Natural killer cell treated with Interleukin-12 subunit alpha and Interleukin-12 subunit beta and Interleukin-15 and Interleukin-18, amount 100 ng/mL, for 72 hours (primary cell): ENCODE measurements at regions not wholly inside any gene's neighbourhood (a gene's known extent, or its start where the extent isn't known, plus 50 kb on each side); places are given as distances from the start of the nearest gene placed in this dataset.

Source experiments
- ATAC-seq, 2 donors: fragments of 150-1000 bp; cut with Tn5 transposase in 1 of 2; sonication (Bioruptor Pico), chemical (Tn5 transposase) in 1 of 2; 2 replicates each; pipeline ENCODE4 v1.10.0; 2021
- DNase-seq: peaks from one replicate; pipeline ENCODE4 v3.0.0; 2022; ENCODE audit warnings: low spot score
- H3K27ac Mint-ChIP-seq, 2 donors: 1 replicate in 1 of 2; 2 replicates in 1 of 2; pipeline ENCODE4 v1.8.0; 2022; ENCODE audit warnings: mixed read lengths in 2 of 2, mild to moderate bottlenecking in 1 of 2, moderate library complexity in 1 of 2
- H3K27me3 Mint-ChIP-seq, 2 donors: 1 replicate in 1 of 2; 2 replicates in 1 of 2; pipeline ENCODE4 v1.8.0; 2022; ENCODE audit warnings: mixed read lengths in 2 of 2
- H3K36me3 Mint-ChIP-seq: one replicate; pipeline ENCODE4 v1.8.0; 2022; ENCODE audit warnings: mixed read lengths
- H3K4me1 Mint-ChIP-seq, 2 donors: 1 replicate in 1 of 2; 2 replicates in 1 of 2; pipeline ENCODE4 v1.8.0; 2022; ENCODE audit warnings: low read depth in 2 of 2, mixed read lengths in 2 of 2, mild to moderate bottlenecking in 1 of 2
- H3K4me3 Mint-ChIP-seq: one replicate; pipeline ENCODE4 v1.8.0; 2022; ENCODE audit warnings: mixed read lengths
- H3K9me3 Mint-ChIP-seq: 2 replicates; pipeline ENCODE4 v1.8.0; 2022; ENCODE audit warnings: mixed read lengths

- H3K9me3 Mint-ChIP-seq, result peaks cover 10% of the 10 kb centered on the region
- no peaks in the 10 kb centered on the region for H3K4me1 Mint-ChIP-seq
- DNase-seq, result no peak
- H3K4me3 Mint-ChIP-seq, result no peak overlapping the region
- ATAC-seq, result no peak
- H3K36me3 Mint-ChIP-seq, result no peaks in the 10 kb centered on the region
- H3K27me3 Mint-ChIP-seq, result no peaks in the 10 kb centered on the region
- H3K27ac Mint-ChIP-seq, result no peak overlapping the region
Observed at GRCh38 chr18:37787452-37787851, 221.9 kb upstream of the CELF4 start.

GRCh38 chr18:37783771-37784170 lies 218.2 kb upstream of the CELF4 start:
- no peak for DNase-seq
- Mint-ChIP-seq H3K9me3 (peaks cover 4% of the 10 kb centered on the region), H3K4me3 (no peak overlapping the region), H3K27ac (no peak overlapping the region), H3K27me3 (no peaks in the 10 kb centered on the region), H3K4me1 (no peaks in the 10 kb centered on the region), H3K36me3 (no peaks in the 10 kb centered on the region)
- ATAC-seq, result no peak

- Mint-ChIP-seq H3K27me3 (no peaks in the 10 kb centered on the region), H3K9me3 (peaks cover 3% of the 10 kb centered on the region), H3K4me1 (no peaks in the 10 kb centered on the region), H3K27ac (no peak overlapping the region), H3K4me3 (no peak overlapping the region), H3K36me3 (no peaks in the 10 kb centered on the region)
- ATAC-seq (no peak), DNase-seq (no peak)
Observed at GRCh38 chr18:37779220-37779619, 213.6 kb upstream of the CELF4 start.

GRCh38 chr18:37778417-37779165 lies 213.0 kb upstream of the CELF4 start:
- Mint-ChIP-seq H3K4me3 (no peak overlapping the region), H3K27ac (no peak overlapping the region), H3K9me3 (peaks cover 3% of the 10 kb centered on the region), H3K27me3 (no peaks in the 10 kb centered on the region), H3K4me1 (no peaks in the 10 kb centered on the region), H3K36me3 (no peaks in the 10 kb centered on the region)
- DNase-seq, result no peak
- no peak for ATAC-seq

GRCh38 chr18:37769826-37770225 lies 204.2 kb upstream of the CELF4 start:
- Mint-ChIP-seq H3K4me1 (no peaks in the 10 kb centered on the region), H3K9me3 (peaks cover 19% of the 10 kb centered on the region), H3K27me3 (no peaks in the 10 kb centered on the region), H3K36me3 (no peaks in the 10 kb centered on the region), H3K4me3 (no peak overlapping the region), H3K27ac (no peak overlapping the region)
- ATAC-seq (no peak), DNase-seq (no peak)

- no peaks in the 10 kb centered on the region for H3K36me3 Mint-ChIP-seq
- H3K27ac Mint-ChIP-seq, result no peak overlapping the region
- H3K9me3 Mint-ChIP-seq, result peaks cover 15% of the 10 kb centered on the region
- H3K4me1 Mint-ChIP-seq, result no peaks in the 10 kb centered on the region
- no peak for DNase-seq
- H3K4me3 Mint-ChIP-seq, result no peak overlapping the region
- no peak for ATAC-seq
- no peaks in the 10 kb centered on the region for H3K27me3 Mint-ChIP-seq
Observed at GRCh38 chr18:37764541-37765288, 199.1 kb upstream of the CELF4 start.

- no peak for ATAC-seq
- H3K4me1 Mint-ChIP-seq, result no peaks in the 10 kb centered on the region
- DNase-seq, result no peak
Observed at GRCh38 chr18:37762076-37762621, 196.6 kb upstream of the CELF4 start.

GRCh38 chr18:37754141-37754540 lies 188.5 kb upstream of the CELF4 start:
- no peak for DNase-seq
- H3K4me1 Mint-ChIP-seq, result no peaks in the 10 kb centered on the region

More at GRCh38 chr18:37762076-37762621, 196.6 kb upstream of the CELF4 start:
- no peak overlapping the region for H3K4me3 Mint-ChIP-seq
- no peaks in the 10 kb centered on the region for H3K27me3 Mint-ChIP-seq
- H3K27ac Mint-ChIP-seq, result no peak overlapping the region
- no peaks in the 10 kb centered on the region for H3K36me3 Mint-ChIP-seq
- peaks cover 13% of the 10 kb centered on the region for H3K9me3 Mint-ChIP-seq

GRCh38 chr18:37742436-37742835 lies 176.8 kb upstream of the CELF4 start:
- ATAC-seq, result no peak
- no peaks in the 10 kb centered on the region for H3K4me1 Mint-ChIP-seq
- no peaks in the 10 kb centered on the region for H3K36me3 Mint-ChIP-seq
- H3K27me3 Mint-ChIP-seq, result peaks cover 0 to 5% of the 10 kb centered on the region in 2 donors
- no peak overlapping the region for H3K4me3 Mint-ChIP-seq
- no peak overlapping the region for H3K27ac Mint-ChIP-seq
- no peak for DNase-seq
- H3K9me3 Mint-ChIP-seq, result peaks cover 1% of the 10 kb centered on the region

More at GRCh38 chr18:37754141-37754540, 188.5 kb upstream of the CELF4 start:
- no peak for ATAC-seq
- no peak overlapping the region for H3K27ac Mint-ChIP-seq
- no peak overlapping the region for H3K4me3 Mint-ChIP-seq
- H3K27me3 Mint-ChIP-seq, result no peaks in the 10 kb centered on the region
- no peaks in the 10 kb centered on the region for H3K36me3 Mint-ChIP-seq
- H3K9me3 Mint-ChIP-seq, result peaks cover 23% of the 10 kb centered on the region

GRCh38 chr18:37741032-37741623 lies 175.5 kb upstream of the CELF4 start:
- DNase-seq, result no peak
- Mint-ChIP-seq H3K36me3 (no peaks in the 10 kb centered on the region), H3K4me3 (no peak overlapping the region), H3K9me3 (peaks cover 8% of the 10 kb centered on the region), H3K27ac (no peak overlapping the region), H3K4me1 (no peaks in the 10 kb centered on the region), H3K27me3 (peaks cover 0 to 5% of the 10 kb centered on the region in 2 donors)
- no peak for ATAC-seq

- Mint-ChIP-seq H3K36me3 (peaks cover 5% of the 10 kb centered on the region), H3K27ac (no peak overlapping the region), H3K4me3 (no peak overlapping the region), H3K4me1 (no peaks in the 10 kb centered on the region), H3K27me3 (no peaks in the 10 kb centered on the region), H3K9me3 (peaks cover 12% of the 10 kb centered on the region)
- DNase-seq, result no peak
- no peak for ATAC-seq
Observed at GRCh38 chr18:37734406-37734805, 168.8 kb upstream of the CELF4 start.

- Mint-ChIP-seq H3K4me1 (no peaks in the 10 kb centered on the region), H3K9me3 (peaks cover 6% of the 10 kb centered on the region), H3K27me3 (no peaks in the 10 kb centered on the region), H3K27ac (no peak overlapping the region), H3K36me3 (peaks cover 5% of the 10 kb centered on the region), H3K4me3 (no peak overlapping the region)
- ATAC-seq (no peak), DNase-seq (no peak)
Observed at GRCh38 chr18:37729716-37730115, 164.1 kb upstream of the CELF4 start.

- H3K27me3 Mint-ChIP-seq, result no peaks in the 10 kb centered on the region
- no peak overlapping the region for H3K4me3 Mint-ChIP-seq
- DNase-seq, result no peak
- peaks cover 2% of the 10 kb centered on the region for H3K9me3 Mint-ChIP-seq
- no peaks in the 10 kb centered on the region for H3K36me3 Mint-ChIP-seq
- H3K4me1 Mint-ChIP-seq, result no peaks in the 10 kb centered on the region
- ATAC-seq, result no peak
- no peak overlapping the region for H3K27ac Mint-ChIP-seq
Observed at GRCh38 chr18:37724206-37724605, 158.6 kb upstream of the CELF4 start.
